ENCODE measurements at regions not wholly inside any gene's neighbourhood (a gene's known extent, or its start where the extent isn't known, plus 50 kb on each side); places are given as distances from the start of the nearest gene placed in this dataset.

DNA sequence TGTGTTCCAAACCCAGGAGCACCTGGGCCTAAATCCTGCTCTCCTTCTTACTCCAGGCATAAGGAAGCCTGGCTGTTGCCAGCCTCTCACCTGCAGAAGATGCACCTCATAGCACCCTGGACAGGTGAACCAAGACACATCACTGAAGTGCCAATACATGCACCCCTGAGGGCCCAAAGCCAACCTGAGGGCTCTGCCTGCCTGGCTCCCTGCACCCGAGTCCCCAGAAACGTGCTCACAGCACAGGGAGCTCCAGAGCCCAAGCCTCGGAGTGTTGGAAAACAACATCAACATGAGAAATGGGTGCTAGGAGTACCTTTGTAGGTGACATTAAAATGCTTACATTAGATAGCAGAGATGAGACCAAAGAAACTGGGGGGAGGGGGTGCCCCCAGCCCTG is 96.3 kb upstream of the RAB6C start:
- no peak for DNase-seq (ENCODE audit: low read depth)
- no peak overlapping the region for H3K4me3 ChIP-seq (ENCODE audit: low read depth, low read length)
- TF ChIP-seq, protein P1, sequence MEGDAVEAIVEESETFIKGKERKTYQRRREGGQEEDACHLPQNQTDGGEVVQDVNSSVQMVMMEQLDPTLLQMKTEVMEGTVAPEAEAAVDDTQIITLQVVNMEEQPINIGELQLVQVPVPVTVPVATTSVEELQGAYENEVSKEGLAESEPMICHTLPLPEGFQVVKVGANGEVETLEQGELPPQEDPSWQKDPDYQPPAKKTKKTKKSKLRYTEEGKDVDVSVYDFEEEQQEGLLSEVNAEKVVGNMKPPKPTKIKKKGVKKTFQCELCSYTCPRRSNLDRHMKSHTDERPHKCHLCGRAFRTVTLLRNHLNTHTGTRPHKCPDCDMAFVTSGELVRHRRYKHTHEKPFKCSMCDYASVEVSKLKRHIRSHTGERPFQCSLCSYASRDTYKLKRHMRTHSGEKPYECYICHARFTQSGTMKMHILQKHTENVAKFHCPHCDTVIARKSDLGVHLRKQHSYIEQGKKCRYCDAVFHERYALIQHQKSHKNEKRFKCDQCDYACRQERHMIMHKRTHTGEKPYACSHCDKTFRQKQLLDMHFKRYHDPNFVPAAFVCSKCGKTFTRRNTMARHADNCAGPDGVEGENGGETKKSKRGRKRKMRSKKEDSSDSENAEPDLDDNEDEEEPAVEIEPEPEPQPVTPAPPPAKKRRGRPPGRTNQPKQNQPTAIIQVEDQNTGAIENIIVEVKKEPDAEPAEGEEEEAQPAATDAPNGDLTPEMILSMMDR (conservative IDR thresholded peaks at IDR 0.05; ENCODE audit: low read depth, low read length): no peak

DNA sequence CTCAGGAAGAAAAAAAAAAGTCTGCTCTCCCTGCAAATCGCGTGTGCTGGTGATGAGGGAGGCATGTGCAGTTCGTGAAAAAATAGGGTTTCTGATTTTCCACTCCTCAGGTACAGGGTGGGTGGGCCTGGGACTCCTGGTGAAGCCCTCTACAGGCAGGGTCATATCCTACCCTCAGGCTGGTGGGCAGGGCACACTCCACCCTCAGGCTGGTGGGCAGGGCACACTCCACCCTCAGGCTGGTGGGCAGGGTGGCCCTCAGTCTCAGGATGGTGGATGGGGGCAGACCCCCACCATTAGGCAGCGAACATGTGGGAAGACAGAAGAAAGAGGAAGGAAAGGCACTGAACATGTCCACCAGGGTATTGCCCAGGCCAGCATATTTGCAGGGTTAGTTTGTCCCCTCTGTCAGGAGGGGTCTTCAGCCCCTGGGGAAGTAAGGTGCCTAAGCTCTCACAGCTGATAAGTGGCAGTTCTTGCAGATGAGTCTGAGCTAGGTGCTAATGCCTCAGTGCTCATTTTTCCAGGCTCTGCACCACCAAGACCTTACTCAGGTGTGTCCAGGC is 95.2 kb upstream of the RAB6C start:
- DNase-seq (ENCODE audit: low read depth): no peak
- TF ChIP-seq, protein P1 (conservative IDR thresholded peaks at IDR 0.05; ENCODE audit: low read depth, low read length): no peak
- no peak overlapping the region for H3K4me3 ChIP-seq (ENCODE audit: low read depth, low read length)

GRCh38 chr2:129885735-129886134 is 93.7 kb upstream of the RAB6C start:
- TF ChIP-seq, protein P1 (conservative IDR thresholded peaks at IDR 0.05; ENCODE audit: low read depth, low read length): peak; percentile 29
- DNase-seq (ENCODE audit: low read depth): no peak

DNA sequence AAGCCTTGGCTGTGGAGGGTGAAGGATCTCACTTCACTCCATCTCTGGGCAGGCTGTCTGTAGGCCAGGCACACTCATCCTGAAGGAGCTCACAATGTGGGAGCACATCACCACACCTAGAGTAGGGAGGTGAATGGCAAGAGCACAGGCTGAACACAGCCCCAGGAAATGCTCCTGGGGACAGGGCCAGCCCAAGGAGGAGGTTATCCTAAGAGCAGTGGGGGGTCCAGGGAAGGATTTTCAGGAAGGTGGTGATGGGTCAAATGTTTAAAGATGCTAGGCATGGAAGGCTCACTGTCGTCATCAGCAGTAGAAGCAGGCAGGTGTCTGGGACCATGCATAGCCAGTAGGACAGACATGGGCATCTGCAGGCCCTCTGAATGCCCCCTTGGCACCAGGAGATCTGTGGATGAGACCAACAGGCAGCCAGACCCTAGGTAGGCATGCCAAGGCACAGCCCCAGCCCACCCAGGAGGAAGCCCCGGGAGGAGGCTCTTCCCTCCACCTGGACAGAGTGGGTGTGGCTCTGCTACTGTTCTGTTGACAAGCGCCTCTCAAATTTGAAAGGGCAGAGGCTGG is 91.7 kb upstream of the RAB6C start:
- TF ChIP-seq, protein P1 (conservative IDR thresholded peaks at IDR 0.05; ENCODE audit: low read depth, low read length): no peak
- no peak for DNase-seq (ENCODE audit: low read depth)
- H3K4me3 ChIP-seq (ENCODE audit: low read depth, low read length): no peak overlapping the region

More at GRCh38 chr2:129885735-129886134, 93.7 kb upstream of the RAB6C start:
- H3K4me3 ChIP-seq (ENCODE audit: low read depth, low read length): no peak overlapping the region

- H3K4me3 ChIP-seq (ENCODE audit: low read depth, low read length): no peak overlapping the region
- DNase-seq (ENCODE audit: low read depth): no peak
- TF ChIP-seq, protein P1 (conservative IDR thresholded peaks at IDR 0.05; ENCODE audit: low read depth, low read length): no peak
Measured at GRCh38 chr2:129888461-129888860, 91.0 kb upstream of the RAB6C start.

DNA sequence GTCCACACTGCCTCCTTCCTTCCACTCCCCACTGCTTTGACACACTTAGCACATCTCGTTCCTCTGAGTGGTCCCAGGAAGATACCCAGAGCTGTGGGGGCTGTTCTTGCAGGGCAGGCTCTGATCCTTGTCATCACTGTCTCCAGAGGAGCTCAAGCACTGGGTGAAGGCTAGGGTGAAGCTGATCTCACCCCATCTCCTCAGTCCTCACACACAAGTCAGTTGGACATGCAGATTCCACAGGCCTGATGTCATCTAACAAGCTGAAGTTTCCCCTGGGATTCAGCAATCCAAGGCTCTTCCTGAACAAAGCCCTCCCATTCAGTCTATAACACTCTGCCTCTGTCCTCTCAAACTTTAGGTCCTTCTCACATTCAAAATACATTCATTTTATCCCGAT is 90.6 kb upstream of the RAB6C start:
- H3K4me3 ChIP-seq (ENCODE audit: low read depth, low read length): no peak overlapping the region
- DNase-seq (ENCODE audit: low read depth): no peak
- TF ChIP-seq, protein P1 (conservative IDR thresholded peaks at IDR 0.05; ENCODE audit: low read depth, low read length): no peak
